ENCODE measurements at regions not wholly inside any gene's neighbourhood (a gene's known extent, or its start where the extent isn't known, plus 50 kb on each side); places are given as distances from the start of the nearest gene placed in this dataset.

DNA sequence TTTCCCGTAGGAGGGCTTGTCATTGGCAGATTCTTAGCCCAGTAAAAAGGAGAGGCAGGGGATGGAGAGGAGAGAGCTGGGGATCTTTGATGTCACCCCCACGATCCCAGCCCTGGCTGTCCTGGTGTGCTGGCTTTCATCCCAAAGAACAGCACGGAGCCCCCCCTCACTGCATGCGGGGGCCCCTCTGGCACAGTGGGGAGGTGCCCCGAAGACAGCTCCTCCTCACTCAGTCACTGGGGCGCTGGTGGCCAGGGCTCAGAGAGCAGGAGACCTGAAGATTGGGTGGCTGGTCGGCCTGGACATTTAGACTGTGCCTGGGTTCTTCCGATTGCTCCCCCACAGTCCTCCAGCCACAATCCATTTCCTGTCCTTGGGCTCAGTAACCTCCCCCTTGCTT, 207.5 kb downstream of the MELK start:
- DNase-seq (no peak), ATAC-seq (ENCODE audit: low read depth) (no peak)
- H3K4me1 Mint-ChIP-seq = no peaks in the 10 kb centered on the region
- TF ChIP-seq, protein P1, sequence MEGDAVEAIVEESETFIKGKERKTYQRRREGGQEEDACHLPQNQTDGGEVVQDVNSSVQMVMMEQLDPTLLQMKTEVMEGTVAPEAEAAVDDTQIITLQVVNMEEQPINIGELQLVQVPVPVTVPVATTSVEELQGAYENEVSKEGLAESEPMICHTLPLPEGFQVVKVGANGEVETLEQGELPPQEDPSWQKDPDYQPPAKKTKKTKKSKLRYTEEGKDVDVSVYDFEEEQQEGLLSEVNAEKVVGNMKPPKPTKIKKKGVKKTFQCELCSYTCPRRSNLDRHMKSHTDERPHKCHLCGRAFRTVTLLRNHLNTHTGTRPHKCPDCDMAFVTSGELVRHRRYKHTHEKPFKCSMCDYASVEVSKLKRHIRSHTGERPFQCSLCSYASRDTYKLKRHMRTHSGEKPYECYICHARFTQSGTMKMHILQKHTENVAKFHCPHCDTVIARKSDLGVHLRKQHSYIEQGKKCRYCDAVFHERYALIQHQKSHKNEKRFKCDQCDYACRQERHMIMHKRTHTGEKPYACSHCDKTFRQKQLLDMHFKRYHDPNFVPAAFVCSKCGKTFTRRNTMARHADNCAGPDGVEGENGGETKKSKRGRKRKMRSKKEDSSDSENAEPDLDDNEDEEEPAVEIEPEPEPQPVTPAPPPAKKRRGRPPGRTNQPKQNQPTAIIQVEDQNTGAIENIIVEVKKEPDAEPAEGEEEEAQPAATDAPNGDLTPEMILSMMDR (IDR thresholded peaks at IDR 0.05) = no peak
- H3K36me3 Mint-ChIP-seq (ENCODE audit: low read depth) = no peaks in the 10 kb centered on the region
- POLR2A ChIA-PET = no interaction called here
- intact Hi-C loops (cut with micrococcal nuclease) = no loop called here
- H3K27ac Mint-ChIP-seq = no peak overlapping the region
- H3K9me3 Mint-ChIP-seq = no peaks in the 10 kb centered on the region
- CTCF ChIA-PET = no interaction called here
- H3K27me3 Mint-ChIP-seq = peaks cover 34% of the 10 kb centered on the region
- H3K4me3 Mint-ChIP-seq = no peak overlapping the region

DNA sequence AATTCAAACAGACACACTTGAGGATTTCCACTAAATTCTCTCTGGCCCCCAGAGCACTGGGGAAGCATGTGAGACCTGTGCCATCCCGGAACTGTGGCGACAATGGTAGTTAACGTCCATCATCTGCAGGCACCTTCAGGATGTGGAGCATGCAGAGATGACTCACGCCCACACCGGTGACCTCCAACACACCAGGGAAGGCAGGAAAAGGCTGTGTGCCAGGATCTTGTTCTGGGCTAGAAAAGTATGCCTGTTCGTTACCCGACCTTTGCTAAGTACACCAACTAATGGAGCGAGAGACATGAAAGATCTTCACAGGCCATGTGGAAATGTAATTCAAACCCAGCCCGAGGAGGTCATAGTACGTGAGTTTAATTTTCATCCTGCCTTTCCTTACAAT, 208.8 kb downstream of the MELK start:
- TF ChIP-seq, protein P1 (IDR thresholded peaks at IDR 0.05) = no peak
- Mint-ChIP-seq H3K4me1 (no peaks in the 10 kb centered on the region), H3K4me3 (no peak overlapping the region), H3K36me3 (ENCODE audit: low read depth) (no peaks in the 10 kb centered on the region), H3K27ac (no peak overlapping the region), H3K9me3 (no peaks in the 10 kb centered on the region), H3K27me3 (peaks cover 38% of the 10 kb centered on the region)
- ATAC-seq (ENCODE audit: low read depth) = no peak
- DNase-seq = no peak
- ChIA-PET CTCF (no interaction called here), POLR2A (no interaction called here)
- intact Hi-C loops (cut with micrococcal nuclease) = no loop called here
